ENCODE measurements at regions not wholly inside any gene's neighbourhood (a gene's known extent, or its start where the extent isn't known, plus 50 kb on each side); places are given as distances from the start of the nearest gene placed in this dataset.
A peak's percentile ranks its signal among the peaks of the same experiment; 100 is the strongest.

DNA sequence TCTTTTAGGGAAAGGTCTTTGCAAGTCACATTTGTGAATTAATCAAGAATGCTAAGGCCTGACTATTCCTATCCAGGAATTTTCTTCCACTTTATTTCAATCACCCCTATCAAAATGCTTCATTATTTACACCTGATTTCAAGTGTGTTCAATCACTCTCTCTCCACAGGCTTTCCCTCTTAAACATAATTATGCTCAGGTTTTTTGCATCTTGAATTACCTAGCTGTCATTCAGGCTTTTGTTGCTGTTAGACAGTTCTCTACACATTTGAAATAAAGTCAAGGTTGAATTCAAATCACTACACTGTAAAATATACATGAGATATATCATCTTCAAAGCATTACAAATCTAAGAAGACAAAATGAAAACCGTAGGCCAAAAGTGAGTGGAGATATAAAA lies 941.3 kb upstream of the SLITRK1 start:
- DNase-seq, result no peak
- TF ChIP-seq, protein P1, sequence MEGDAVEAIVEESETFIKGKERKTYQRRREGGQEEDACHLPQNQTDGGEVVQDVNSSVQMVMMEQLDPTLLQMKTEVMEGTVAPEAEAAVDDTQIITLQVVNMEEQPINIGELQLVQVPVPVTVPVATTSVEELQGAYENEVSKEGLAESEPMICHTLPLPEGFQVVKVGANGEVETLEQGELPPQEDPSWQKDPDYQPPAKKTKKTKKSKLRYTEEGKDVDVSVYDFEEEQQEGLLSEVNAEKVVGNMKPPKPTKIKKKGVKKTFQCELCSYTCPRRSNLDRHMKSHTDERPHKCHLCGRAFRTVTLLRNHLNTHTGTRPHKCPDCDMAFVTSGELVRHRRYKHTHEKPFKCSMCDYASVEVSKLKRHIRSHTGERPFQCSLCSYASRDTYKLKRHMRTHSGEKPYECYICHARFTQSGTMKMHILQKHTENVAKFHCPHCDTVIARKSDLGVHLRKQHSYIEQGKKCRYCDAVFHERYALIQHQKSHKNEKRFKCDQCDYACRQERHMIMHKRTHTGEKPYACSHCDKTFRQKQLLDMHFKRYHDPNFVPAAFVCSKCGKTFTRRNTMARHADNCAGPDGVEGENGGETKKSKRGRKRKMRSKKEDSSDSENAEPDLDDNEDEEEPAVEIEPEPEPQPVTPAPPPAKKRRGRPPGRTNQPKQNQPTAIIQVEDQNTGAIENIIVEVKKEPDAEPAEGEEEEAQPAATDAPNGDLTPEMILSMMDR (IDR thresholded peaks at IDR 0.05; ENCODE audit: low read depth, low read length), result no peak
- H3K27me3 ChIP-seq, result no peaks in the 10 kb centered on the region
- H3K36me3 ChIP-seq, result no peaks in the 10 kb centered on the region
- H3K9me3 ChIP-seq, result no peaks in the 10 kb centered on the region
- H3K4me1 ChIP-seq, result peaks cover 9% of the 10 kb centered on the region
- H3K4me3 ChIP-seq (ENCODE audit: low read depth, low read length), result no peak overlapping the region

DNA sequence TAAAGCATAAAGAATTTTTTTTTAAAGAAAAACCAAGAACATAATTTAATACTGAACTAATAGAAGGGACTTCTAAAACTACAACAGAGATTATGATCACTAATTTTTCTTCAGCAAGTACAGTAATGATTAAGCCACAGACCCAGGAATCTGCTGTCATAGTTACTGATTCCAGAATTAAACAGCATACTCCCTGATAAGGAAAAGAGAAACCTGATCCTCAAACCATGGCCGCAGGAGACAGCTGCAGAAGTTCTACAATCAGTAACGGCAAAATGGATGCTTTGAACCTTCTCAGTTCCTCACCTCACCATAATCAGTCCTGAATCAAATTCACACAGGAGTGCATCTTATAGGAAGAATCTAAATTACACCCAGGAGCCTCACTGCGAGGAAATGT lies 939.0 kb upstream of the SLITRK1 start:
- TF ChIP-seq, protein P1 (IDR thresholded peaks at IDR 0.05; ENCODE audit: low read depth, low read length), result no peak
- peak; percentile 52 for DNase-seq
- H3K4me3 ChIP-seq (ENCODE audit: low read depth, low read length), result no peak overlapping the region

DNA sequence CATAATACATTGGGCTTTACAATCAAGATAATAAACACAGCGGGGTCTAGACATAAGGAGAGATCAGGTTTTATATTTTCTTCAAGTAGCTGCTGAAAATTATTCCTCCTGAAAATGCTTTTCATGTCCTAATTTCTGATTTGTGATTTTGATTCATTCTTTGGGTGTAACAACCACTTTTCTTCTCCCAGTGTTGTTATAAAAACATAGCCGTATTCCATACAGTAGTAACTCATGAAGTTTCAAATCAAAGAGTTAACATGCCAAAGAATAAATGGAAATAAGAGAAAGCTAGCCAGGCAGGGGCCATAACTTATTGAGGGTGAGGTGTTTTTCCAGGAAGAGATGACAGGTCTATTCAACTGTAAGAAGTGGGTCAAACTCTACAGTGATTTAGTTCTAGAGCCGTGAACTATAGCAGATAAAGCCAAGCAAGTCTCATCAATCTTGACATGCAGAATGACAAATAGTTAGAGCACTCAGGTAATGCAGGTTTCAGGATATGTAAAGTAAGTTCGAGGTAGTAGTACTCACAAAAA lies 934.4 kb upstream of the SLITRK1 start:
- H3K4me1 ChIP-seq, result peaks cover 19% of the 10 kb centered on the region
- TF ChIP-seq, protein P1 (IDR thresholded peaks at IDR 0.05; ENCODE audit: low read depth, low read length), result no peak
- no peaks in the 10 kb centered on the region for H3K27me3 ChIP-seq
- H3K36me3 ChIP-seq, result no peaks in the 10 kb centered on the region
- no peaks in the 10 kb centered on the region for H3K9me3 ChIP-seq
- H3K4me3 ChIP-seq (ENCODE audit: low read depth, low read length), result no peak overlapping the region
- no peak for DNase-seq

More for the DNA sequence above, 939.0 kb upstream of the SLITRK1 start:
- no peaks in the 10 kb centered on the region for H3K9me3 ChIP-seq
- no peaks in the 10 kb centered on the region for H3K36me3 ChIP-seq
- peaks cover 9% of the 10 kb centered on the region for H3K4me1 ChIP-seq
- no peaks in the 10 kb centered on the region for H3K27me3 ChIP-seq

DNA sequence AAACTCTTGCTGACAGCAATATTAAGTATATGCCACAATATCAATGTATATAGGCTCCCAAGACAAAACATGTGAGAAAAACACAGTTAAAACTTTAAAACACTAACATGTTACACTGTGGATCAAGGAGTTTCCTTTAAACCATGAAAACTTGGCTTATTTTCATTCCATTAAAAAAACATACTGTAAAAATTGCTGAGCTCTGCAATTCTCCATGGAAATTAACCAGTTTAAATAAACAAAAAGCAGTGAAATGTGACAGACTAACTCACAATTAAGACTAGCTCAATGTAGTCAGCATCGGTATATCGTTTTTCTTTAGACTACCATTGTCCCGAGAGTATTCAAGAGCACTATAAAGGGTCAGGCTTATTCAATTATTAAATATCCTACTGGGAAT lies 930.5 kb upstream of the SLITRK1 start:
- H3K4me1 ChIP-seq, result peaks cover 30% of the 10 kb centered on the region
- H3K9me3 ChIP-seq, result no peaks in the 10 kb centered on the region
- H3K27me3 ChIP-seq, result no peaks in the 10 kb centered on the region
- TF ChIP-seq, protein P1 (IDR thresholded peaks at IDR 0.05; ENCODE audit: low read depth, low read length), result no peak
- no peak overlapping the region for H3K4me3 ChIP-seq (ENCODE audit: low read depth, low read length)
- H3K36me3 ChIP-seq, result no peaks in the 10 kb centered on the region
- no peak for DNase-seq

DNA sequence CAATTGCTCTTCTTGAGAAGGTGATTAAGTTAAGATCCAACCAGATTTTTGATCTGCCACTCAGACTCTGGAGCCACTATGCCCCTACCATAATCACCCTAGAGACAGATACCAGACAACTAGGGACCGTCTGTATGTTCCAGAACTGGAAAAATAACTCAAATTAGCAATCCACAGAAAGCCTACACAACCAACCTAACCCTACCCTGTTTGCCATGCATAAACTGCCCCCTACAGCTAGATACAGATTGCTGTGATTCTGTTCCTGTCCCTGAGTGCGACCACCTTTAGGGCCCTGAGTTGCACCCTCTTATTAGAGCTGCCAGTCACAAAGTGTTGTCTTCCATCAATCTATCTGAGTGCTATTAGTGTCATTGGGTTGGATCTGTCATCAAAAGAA lies 929.8 kb upstream of the SLITRK1 start:
- Histone ChIP-seq H3K27me3 (no peaks in the 10 kb centered on the region), H3K36me3 (no peaks in the 10 kb centered on the region), H3K4me3 (ENCODE audit: low read depth, low read length) (no peak overlapping the region), H3K9me3 (no peaks in the 10 kb centered on the region), H3K4me1 (peaks cover 30% of the 10 kb centered on the region)
- TF ChIP-seq, protein P1 (IDR thresholded peaks at IDR 0.05; ENCODE audit: low read depth, low read length), result peak; percentile 41
- DNase-seq, result peak; percentile 20

DNA sequence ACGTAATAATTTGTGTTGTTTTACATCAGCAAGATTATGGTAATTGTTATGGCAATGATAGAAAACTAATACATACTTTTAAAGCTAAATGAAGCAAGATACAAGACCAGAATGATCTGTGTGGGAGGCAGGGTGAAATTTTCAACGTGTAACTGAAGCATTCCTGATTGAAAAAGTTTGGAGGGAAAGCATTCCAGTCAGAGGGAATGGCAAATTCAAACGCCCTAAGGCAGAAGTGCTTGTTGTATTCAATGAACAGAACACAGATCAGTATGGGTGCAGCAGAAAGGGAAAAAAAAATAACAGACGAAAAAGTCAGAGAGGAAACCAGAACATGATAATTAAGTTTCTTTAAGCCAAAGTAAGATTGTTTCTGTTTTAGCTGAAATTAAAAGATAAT lies 928.5 kb upstream of the SLITRK1 start:
- Histone ChIP-seq H3K4me1 (peaks cover 30% of the 10 kb centered on the region), H3K27me3 (no peaks in the 10 kb centered on the region), H3K36me3 (no peaks in the 10 kb centered on the region), H3K9me3 (no peaks in the 10 kb centered on the region), H3K4me3 (ENCODE audit: low read depth, low read length) (no peak overlapping the region)
- TF ChIP-seq, protein P1 (IDR thresholded peaks at IDR 0.05; ENCODE audit: low read depth, low read length), result no peak
- peak; percentile 48 for DNase-seq

Measured in BE2C (cell line).